K562 (cell line): ENCODE measurements at regions not wholly inside any gene's neighbourhood (a gene's known extent, or its start where the extent isn't known, plus 50 kb on each side); places are given as distances from the start of the nearest gene placed in this dataset.

Source experiments
- ATF3 ChIP-seq, 2 experiments: fragments of 450-650 bp in 1 of 2; sonication (generic) in 1 of 2; formaldehyde crosslinking in 1 of 2; IDR thresholded peaks in 1 of 2; conservative IDR thresholded peaks in 1 of 2; 2 replicates each; pipeline versions ENCODE4 v1.6.1 to v1.8.1; 2016 to 2023; ENCODE audit warnings: mild to moderate bottlenecking in 2 of 2, moderate library complexity in 2 of 2, inconsistent platforms in 1 of 2, missing genetic modification reagents in 1 of 2
- CREB1 ChIP-seq, 2 experiments: sonication (generic) in 1 of 2; formaldehyde crosslinking in 1 of 2; IDR thresholded peaks; 2 replicates each; pipeline versions ENCODE4 v1.6.1 to v1.8.0; 2012 to 2022; ENCODE audit warnings: inconsistent platforms in 1 of 2, mild to moderate bottlenecking in 1 of 2, missing genetic modification reagents in 1 of 2, moderate library complexity in 1 of 2
- E2F1 ChIP-seq: sonication (generic); formaldehyde crosslinking; IDR thresholded peaks from 2 replicates; pipeline ENCODE4 v1.8.1; 2023; ENCODE audit warnings: mild to moderate bottlenecking, missing genetic modification reagents, moderate library complexity
- LCOR ChIP-seq: sonication (generic); formaldehyde crosslinking; IDR thresholded peaks from 2 replicates; pipeline ENCODE4 v1.8.0; 2022; ENCODE audit warnings: mild to moderate bottlenecking, missing genetic modification reagents
- NR2C2 ChIP-seq, 2 experiments: fragments of 200-800 bp in 1 of 2; sonication (Bioruptor generic) in 1 of 2; sonication (generic) in 1 of 2; formaldehyde crosslinking in 1 of 2; IDR thresholded peaks; 2 replicates each; pipeline versions ENCODE4 v1.6.1 to v1.8.0; 2016 to 2022; ENCODE audit warnings: mild to moderate bottlenecking in 1 of 2, missing compliant biosample characterization in 1 of 2, missing genetic modification characterization in 1 of 2, missing genetic modification reagents in 1 of 2
- PYGO2 ChIP-seq: fragments of 450-650 bp; IDR thresholded peaks from 2 replicates; pipeline ENCODE4 v1.6.1; 2016; ENCODE audit warnings: mild to moderate bottlenecking, missing genetic modification characterization, moderate library complexity, missing compliant biosample characterization
- RFX5 ChIP-seq: IDR thresholded peaks from 2 replicates; pipeline ENCODE4 v1.6.1; 2011; ENCODE audit warnings: low read depth, mild to moderate bottlenecking, improper control_type of control experiment, low read length
- RFX7 ChIP-seq: fragments of 250-450 bp; sonication (Bioruptor Pico); IDR thresholded peaks from 2 replicates; pipeline ENCODE4 v1.5.1; 2021; ENCODE audit warnings: mild to moderate bottlenecking
- SMARCA4 ChIP-seq: fragments of 450-650 bp; IDR thresholded peaks from 2 replicates; pipeline ENCODE4 v1.6.1; 2016
- TBL1XR1 ChIP-seq, 2 experiments: IDR thresholded peaks; 2 replicates each; pipeline ENCODE4 v1.6.1; 2012; ENCODE audit warnings: improper control_type of control experiment in 2 of 2, low read length in 2 of 2, mild to moderate bottlenecking in 1 of 2
- ZNF407 ChIP-seq: fragments of 450-650 bp; IDR thresholded peaks from 2 replicates; pipeline ENCODE4 v1.6.1; 2016; ENCODE audit warnings: low read depth

- no peak for TF ChIP-seq ZNF407
- TF ChIP-seq SMARCA4: peak; percentile 97
- no peak for TF ChIP-seq RFX7
- TF ChIP-seq LCOR (CRISPR knock-in tag): peak; percentile 87
- TF ChIP-seq E2F1 (CRISPR knock-in tag): no peak
- TF ChIP-seq TBL1XR1 (IDR thresholded peaks at IDR 0.05; ENCODE audit: low read length in 2 of 2): peak in 1 of 2 experiments; percentile 81; a peak in 2 of 4 replicates
- TF ChIP-seq RFX5: no peak
- TF ChIP-seq ATF3 (IDR thresholded peaks at IDR 0.05): peak; percentile 99
- peak; percentile 97 for TF ChIP-seq ATF3 (CRISPR knock-in tag; conservative IDR thresholded peaks at IDR 0.05)
- TF ChIP-seq NR2C2 (CRISPR knock-in tag; IDR thresholded peaks at IDR 0.05): peak; percentile 74; the same call in 1 of the 2 replicates
- peak; percentile 87 for TF ChIP-seq NR2C2 (tag; IDR thresholded peaks at IDR 0.05)
- TF ChIP-seq CREB1 (IDR thresholded peaks at IDR 0.05): peak; percentile 57; the same call in 1 of the 2 replicates
- peak; percentile 73 for TF ChIP-seq CREB1 (CRISPR knock-in tag; IDR thresholded peaks at IDR 0.05)
- TF ChIP-seq PYGO2 (tag): no peak
These were observed 111.0 kb upstream of the LHX5 start (continued) for GRCh38 chr12:113582521-113583218.
